HEK293 (cell line): ENCODE measurements at regions not wholly inside any gene's neighbourhood (a gene's known extent, or its start where the extent isn't known, plus 50 kb on each side); places are given as distances from the start of the nearest gene placed in this dataset.

Experiments used
- CTCF ChIA-PET: fragments of 350-600 bp; formaldehyde crosslinking; extraction: SDS; loops from one replicate; lab custom pipeline; 2021; ENCODE audit warnings: antibody characterized with exemption; lab: Yijun Ruan, JAX
- POLR2A ChIA-PET: fragments of 300-600 bp; formaldehyde crosslinking; extraction: SDS; loops from one replicate; lab custom pipeline; 2020; ENCODE audit warnings: antibody characterized with exemption, inconsistent platforms; lab: Yijun Ruan, JAX
- H3K27ac ChIP-seq: fragments of 200-500 bp; sonication (Bioruptor generic); 2 replicates; pipeline ENCODE4 v1.5.1; 2014; ENCODE audit warnings: low read depth, low read length, control low read depth, inconsistent platforms; ENCODE audit errors: extremely low read depth
- H3K36me3 ChIP-seq, 2 experiments: fragments of 200-500 bp in 1 of 2; sonication (Bioruptor generic) in 1 of 2; 1 replicate in 1 of 2; 2 replicates in 1 of 2; pipeline ENCODE4 v1.5.1; 2014 to 2017; ENCODE audit warnings: inconsistent platforms in 2 of 2, low read length in 2 of 2; ENCODE audit not compliant: control insufficient read depth in 2 of 2, insufficient read depth in 1 of 2
- H3K4me1 ChIP-seq: fragments of 200-500 bp; sonication (Bioruptor generic); 2 replicates; pipeline ENCODE4 v1.5.1; 2014; ENCODE audit warnings: mild to moderate bottlenecking, low read length, inconsistent platforms; ENCODE audit not compliant: control insufficient read depth, insufficient read depth
- H3K4me3 ChIP-seq: 2 replicates; pipeline ENCODE4 v1.5.1; 2011; ENCODE audit warnings: low read depth, mild to moderate bottlenecking, control low read depth, low read length, moderate library complexity
- H3K9me3 ChIP-seq: fragments of 200-500 bp; sonication (Bioruptor generic); 2 replicates; pipeline ENCODE4 v1.5.1; 2014; ENCODE audit warnings: low read depth, low read length, inconsistent platforms; ENCODE audit not compliant: control insufficient read depth, insufficient read depth
- ELK4 ChIP-seq: IDR thresholded peaks from 2 replicates; pipeline ENCODE4 v1.6.1; 2011; ENCODE audit warnings: mild to moderate bottlenecking, low read depth, low read length, borderline replicate concordance
- GLI2 ChIP-seq: fragments of 450-650 bp; formaldehyde crosslinking; IDR thresholded peaks from 2 replicates; pipeline ENCODE4; 2017; ENCODE audit warnings: missing biosample characterization, missing genetic modification characterization, low read depth, borderline replicate concordance
- INSM2 ChIP-seq: fragments of 450-650 bp; formaldehyde crosslinking; IDR thresholded peaks from 2 replicates; pipeline ENCODE4 v1.5.1; 2016; ENCODE audit warnings: missing biosample characterization, missing genetic modification characterization
- ZNF121 ChIP-seq: fragments of 450-650 bp; formaldehyde crosslinking; IDR thresholded peaks from 2 replicates; pipeline ENCODE4 v1.5.1; 2016; ENCODE audit warnings: missing biosample characterization, missing genetic modification characterization
- ZNF148 ChIP-seq: fragments of 450-650 bp; formaldehyde crosslinking; IDR thresholded peaks from 2 replicates; pipeline ENCODE4 v1.5.0; 2017; ENCODE audit warnings: missing biosample characterization, missing genetic modification characterization, borderline replicate concordance
- ZNF174 ChIP-seq: fragments of 450-650 bp; formaldehyde crosslinking; IDR thresholded peaks from 2 replicates; pipeline ENCODE4 v1.5.0; 2017; ENCODE audit warnings: missing biosample characterization, mild to moderate bottlenecking, missing genetic modification characterization
- ZNF223 ChIP-seq: fragments of 450-650 bp; formaldehyde crosslinking; IDR thresholded peaks from 2 replicates; pipeline ENCODE4 v1.5.1; 2016; ENCODE audit warnings: missing biosample characterization, missing genetic modification characterization
- ZNF362 ChIP-seq: fragments of 450-650 bp; formaldehyde crosslinking; IDR thresholded peaks from 2 replicates; pipeline ENCODE4 v1.5.1; 2016; ENCODE audit warnings: missing biosample characterization, missing genetic modification characterization
- ZNF426 ChIP-seq: fragments of 450-650 bp; formaldehyde crosslinking; IDR thresholded peaks from 2 replicates; pipeline ENCODE4 v1.5.1; 2017; ENCODE audit warnings: missing biosample characterization, missing genetic modification characterization, mild to moderate bottlenecking, inconsistent platforms, moderate library complexity
- ZNF548 ChIP-seq: fragments of 450-650 bp; formaldehyde crosslinking; IDR thresholded peaks from 2 replicates; pipeline ENCODE4 v1.5.1; 2016; ENCODE audit warnings: missing biosample characterization, missing genetic modification characterization
- ZNF549 ChIP-seq: fragments of 450-650 bp; IDR thresholded peaks from 2 replicates; pipeline ENCODE4 v1.5.1; 2018; ENCODE audit warnings: missing biosample characterization, missing genetic modification characterization, mild to moderate bottlenecking, inconsistent platforms, moderate library complexity
- ZNF610 ChIP-seq: fragments of 450-650 bp; formaldehyde crosslinking; IDR thresholded peaks from 2 replicates; pipeline ENCODE4 v1.5.1; 2016; ENCODE audit warnings: missing biosample characterization, missing genetic modification characterization, borderline replicate concordance
- ZNF621 ChIP-seq: fragments of 450-650 bp; formaldehyde crosslinking; IDR thresholded peaks from 2 replicates; pipeline ENCODE4 v1.5.1; 2017; ENCODE audit warnings: missing biosample characterization, missing genetic modification characterization
- ZNF692 ChIP-seq: fragments of 450-650 bp; formaldehyde crosslinking; IDR thresholded peaks from 2 replicates; pipeline ENCODE4 v1.5.1; 2016; ENCODE audit warnings: missing biosample characterization, missing genetic modification characterization
- ZNF777 ChIP-seq: fragments of 450-650 bp; formaldehyde crosslinking; IDR thresholded peaks from 2 replicates; pipeline ENCODE4 v1.5.1; 2017; ENCODE audit warnings: missing biosample characterization, missing genetic modification characterization, borderline replicate concordance
- TF ChIP-seq, protein P1 (sequence below): fragments of 450-650 bp; formaldehyde crosslinking; IDR thresholded peaks from 2 replicates; pipeline ENCODE4 v1.5.1; 2016; ENCODE audit warnings: missing biosample characterization, missing genetic modification characterization
- TF ChIP-seq, protein P2 (sequence below): fragments of 450-650 bp; formaldehyde crosslinking; IDR thresholded peaks from 2 replicates; pipeline ENCODE4 v1.5.1; 2016; ENCODE audit warnings: missing biosample characterization, missing genetic modification characterization

DNA sequence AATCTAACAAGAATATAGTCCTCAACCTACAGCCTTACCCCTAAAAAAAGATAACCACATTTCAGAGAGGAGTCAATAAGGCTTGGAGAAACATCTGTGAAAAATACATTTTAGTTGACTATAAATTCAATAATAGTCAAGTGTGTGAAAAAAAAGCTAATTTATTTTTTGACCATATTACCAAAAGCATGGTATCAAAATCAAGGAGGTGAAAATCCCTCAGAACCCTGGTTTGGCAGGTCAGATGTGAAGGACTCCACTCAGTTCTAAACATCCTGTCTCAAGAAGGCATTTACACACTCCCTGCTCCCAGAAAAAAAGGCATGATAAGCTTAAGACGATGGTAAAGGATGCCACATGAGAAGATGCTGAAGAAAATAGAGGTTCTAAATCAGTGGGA, 745.1 kb upstream of the TENM3 start (continued):
- TF ChIP-seq ZNF548 = no peak

DNA sequence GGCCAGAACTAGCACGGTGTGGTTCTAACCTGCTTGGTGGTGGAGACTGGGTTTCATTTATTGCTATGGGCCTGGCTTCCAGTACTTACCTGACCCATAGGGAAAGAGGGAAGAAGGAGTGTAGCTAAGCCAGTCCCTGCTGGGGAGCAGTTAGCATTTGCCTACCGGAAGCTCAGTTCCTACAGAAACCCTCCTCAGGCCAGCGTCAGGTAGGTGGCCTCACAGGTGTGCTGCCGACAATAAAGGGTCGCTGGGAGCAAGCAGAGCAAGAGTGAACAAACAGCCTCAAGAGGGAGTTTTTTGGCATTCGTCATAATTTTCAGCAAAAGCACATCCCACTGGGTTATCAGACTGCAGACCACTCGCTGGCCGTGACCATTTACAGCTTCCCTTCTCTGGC, 740.6 kb upstream of the TENM3 start:
- Histone ChIP-seq H3K4me1 (no peaks in the 10 kb centered on the region), H3K36me3 (no peaks in the 10 kb centered on the region), H3K4me3 (no peak overlapping the region), H3K9me3 (no peaks in the 10 kb centered on the region), H3K27ac (no peak overlapping the region)
- CTCF ChIA-PET = no interaction called here
- TF ChIP-seq ZNF549 (tag by site-specific recombination) (no peak), ZNF174 (no peak), ZNF426 (tag by site-specific recombination) (no peak), ZNF362 (tag by site-specific recombination) (no peak), ELK4 (no peak), ZNF610 (no peak), ZNF148 (tag by site-specific recombination) (no peak), ZNF692 (no peak), ZNF223 (no peak), ZNF777 (no peak), ZNF121 (tag by site-specific recombination) (no peak), ZNF621 (no peak), GLI2 (tag by site-specific recombination) (no peak), INSM2 (tag by site-specific recombination) (no peak)
- TF ChIP-seq, protein P1, sequence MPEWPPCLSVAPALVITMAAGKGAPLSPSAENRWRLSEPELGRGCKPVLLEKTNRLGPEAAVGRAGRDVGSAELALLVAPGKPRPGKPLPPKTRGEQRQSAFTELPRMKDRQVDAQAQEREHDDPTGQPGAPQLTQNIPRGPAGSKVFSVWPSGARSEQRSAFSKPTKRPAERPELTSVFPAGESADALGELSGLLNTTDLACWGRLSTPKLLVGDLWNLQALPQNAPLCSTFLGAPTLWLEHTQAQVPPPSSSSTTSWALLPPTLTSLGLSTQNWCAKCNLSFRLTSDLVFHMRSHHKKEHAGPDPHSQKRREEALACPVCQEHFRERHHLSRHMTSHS = no peak
- TF ChIP-seq, protein P2, sequence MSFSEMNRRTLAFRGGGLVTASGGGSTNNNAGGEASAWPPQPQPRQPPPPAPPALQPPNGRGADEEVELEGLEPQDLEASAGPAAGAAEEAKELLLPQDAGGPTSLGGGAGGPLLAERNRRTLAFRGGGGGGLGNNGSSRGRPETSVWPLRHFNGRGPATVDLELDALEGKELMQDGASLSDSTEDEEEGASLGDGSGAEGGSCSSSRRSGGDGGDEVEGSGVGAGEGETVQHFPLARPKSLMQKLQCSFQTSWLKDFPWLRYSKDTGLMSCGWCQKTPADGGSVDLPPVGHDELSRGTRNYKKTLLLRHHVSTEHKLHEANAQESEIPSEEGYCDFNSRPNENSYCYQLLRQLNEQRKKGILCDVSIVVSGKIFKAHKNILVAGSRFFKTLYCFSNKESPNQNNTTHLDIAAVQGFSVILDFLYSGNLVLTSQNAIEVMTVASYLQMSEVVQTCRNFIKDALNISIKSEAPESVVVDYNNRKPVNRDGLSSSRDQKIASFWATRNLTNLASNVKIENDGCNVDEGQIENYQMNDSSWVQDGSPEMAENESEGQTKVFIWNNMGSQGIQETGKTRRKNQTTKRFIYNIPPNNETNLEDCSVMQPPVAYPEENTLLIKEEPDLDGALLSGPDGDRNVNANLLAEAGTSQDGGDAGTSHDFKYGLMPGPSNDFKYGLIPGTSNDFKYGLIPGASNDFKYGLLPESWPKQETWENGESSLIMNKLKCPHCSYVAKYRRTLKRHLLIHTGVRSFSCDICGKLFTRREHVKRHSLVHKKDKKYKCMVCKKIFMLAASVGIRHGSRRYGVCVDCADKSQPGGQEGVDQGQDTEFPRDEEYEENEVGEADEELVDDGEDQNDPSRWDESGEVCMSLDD = no peak
- POLR2A ChIA-PET = no interaction called here
